Hepatocyte (in vitro differentiated cells): ENCODE measurements at regions not wholly inside any gene's neighbourhood (a gene's known extent, or its start where the extent isn't known, plus 50 kb on each side); places are given as distances from the start of the nearest gene placed in this dataset.

Experiments used
- CTCF ChIP-seq: fragments of 200-600 bp; sonication (generic); IDR thresholded peaks from 2 replicates; pipeline ENCODE4 v1.5.1; 2016; ENCODE audit warnings: antibody characterized with exemption, mild to moderate bottlenecking; ENCODE audit not compliant: poor library complexity
- EZH2phosphoT487 ChIP-seq: fragments of 200-600 bp; sonication (generic); IDR thresholded peaks from one replicate; pipeline ENCODE4 v1.6.1; 2018; ENCODE audit warnings: antibody characterized with exemption, mild to moderate bottlenecking, low read depth, moderate library complexity; ENCODE audit not compliant: unreplicated experiment, severe bottlenecking

GRCh38 chr10:28778524-28778923 is 101.2 kb downstream of the BAMBI start:
- TF ChIP-seq CTCF (no peak), EZH2phosphoT487 (no peak)
